SK-N-SH (cell line): ENCODE measurements at regions not wholly inside any gene's neighbourhood (a gene's known extent, or its start where the extent isn't known, plus 50 kb on each side); places are given as distances from the start of the nearest gene placed in this dataset.

ENCODE experiments used
- CTCF ChIA-PET: fragments of 300-600, 350-600 bp; formaldehyde crosslinking; extraction: SDS; loops from one replicate; lab custom pipeline; 2021; lab: Yijun Ruan, JAX
- POLR2A ChIA-PET: fragments of 350-600 bp; sonication (Branson Sonifier 250); formaldehyde crosslinking; extraction: SDS; loops from one replicate; lab custom pipeline; 2020; ENCODE audit warnings: antibody characterized with exemption, inconsistent platforms; lab: Yijun Ruan, JAX
- DNase-seq: peaks from one replicate; pipeline ENCODE4 v3.0.0; 2012
- H2AFZ ChIP-seq: fragments of 200-600 bp; sonication (generic); 2 replicates; pipeline ENCODE4 v1.8.1; 2016; ENCODE audit warnings: antibody characterized with exemption, mild to moderate bottlenecking, low read depth
- H3F3A ChIP-seq: fragments of 200-600 bp; sonication (generic); replicated peaks from 2 replicates; pipeline ENCODE3; 2016; ENCODE audit warnings: antibody characterized with exemption, mild to moderate bottlenecking; ENCODE audit not compliant: insufficient read depth
- H3K27ac ChIP-seq, 2 experiments: fragments of 200-500 bp in 1 of 2; fragments of 200-600 bp in 1 of 2; sonication (Bioruptor generic) in 1 of 2; sonication (generic), shearing (Covaris generic) in 1 of 2; 2 replicates each; pipeline versions ENCODE4 v1.5.1 to v1.6.1; 2014 to 2016; ENCODE audit warnings: low read depth in 2 of 2, inconsistent platforms in 1 of 2, low read length in 1 of 2, mild to moderate bottlenecking in 1 of 2, mixed read lengths in 1 of 2
- H3K27me3 ChIP-seq: fragments of 200-600 bp; sonication (generic), shearing (Covaris generic); 2 replicates; pipeline ENCODE4 v1.6.1; 2016; ENCODE audit warnings: mixed run types; ENCODE audit not compliant: insufficient read depth
- H3K36me3 ChIP-seq, 2 experiments: fragments of 200-500 bp in 1 of 2; fragments of 200-600 bp in 1 of 2; sonication (Bioruptor generic) in 1 of 2; sonication (generic) in 1 of 2; replicated peaks in 1 of 2; 2 replicates each; pipeline versions ENCODE3 to v1.5.1; 2014 to 2016; ENCODE audit warnings: low read length in 1 of 2, mild to moderate bottlenecking in 1 of 2; ENCODE audit not compliant: insufficient read depth in 2 of 2, control insufficient read depth in 1 of 2
- H3K4me1 ChIP-seq, 2 experiments: fragments of 200-500 bp in 1 of 2; fragments of 200-600 bp in 1 of 2; sonication (Bioruptor generic) in 1 of 2; sonication (generic), shearing (Covaris generic) in 1 of 2; 2 replicates each; pipeline versions ENCODE4 v1.5.1 to v1.6.1; 2014 to 2016; ENCODE audit warnings: low read depth in 1 of 2, low read length in 1 of 2, mixed run types in 1 of 2; ENCODE audit not compliant: insufficient read depth in 2 of 2, control insufficient read depth in 1 of 2
- H3K4me2 ChIP-seq: fragments of 200-600 bp; sonication (generic), shearing (Covaris generic); 2 replicates; pipeline ENCODE4 v1.6.1; 2017; ENCODE audit warnings: mixed run types
- H3K4me3 ChIP-seq, 2 experiments: fragments of 200-500 bp in 1 of 2; fragments of 200-600 bp in 1 of 2; sonication (Bioruptor generic) in 1 of 2; sonication (generic), shearing (Covaris generic) in 1 of 2; 2 replicates each; pipeline versions ENCODE4 v1.5.1 to v1.8.1; 2014 to 2016; ENCODE audit warnings: low read depth in 2 of 2, inconsistent platforms in 1 of 2, low read length in 1 of 2, mild to moderate bottlenecking in 1 of 2, mixed read lengths in 1 of 2, moderate library complexity in 1 of 2
- H3K79me2 ChIP-seq: fragments of 200-600 bp; sonication (generic); 2 replicates; pipeline ENCODE4 v1.8.1; 2017; ENCODE audit warnings: mild to moderate bottlenecking; ENCODE audit not compliant: insufficient read depth
- H3K9ac ChIP-seq: fragments of 200-600 bp; sonication (generic); 2 replicates; pipeline ENCODE4 v1.6.1; 2017; ENCODE audit warnings: mixed run types
- H3K9me2 ChIP-seq: fragments of 200-600 bp; sonication (generic); 2 replicates; pipeline ENCODE4 v1.6.1; 2017; ENCODE audit warnings: mixed run types
- H3K9me3 ChIP-seq: fragments of 200-600 bp; sonication (generic); 2 replicates; pipeline ENCODE4 v1.6.1; 2017; ENCODE audit warnings: mixed run types, mild to moderate bottlenecking, moderate library complexity
- H4K20me1 ChIP-seq: fragments of 200-600 bp; sonication (generic); 2 replicates; pipeline ENCODE4 v1.6.1; 2017; ENCODE audit warnings: mild to moderate bottlenecking, mixed run types; ENCODE audit not compliant: insufficient read depth
- CTCF ChIP-seq: fragments of 200-600 bp; sonication (generic); IDR thresholded peaks from 2 replicates; pipeline ENCODE4 v1.6.1; 2017; ENCODE audit warnings: antibody characterized with exemption, mild to moderate bottlenecking, moderate library complexity
- ELF1 ChIP-seq: IDR thresholded peaks from 2 replicates; pipeline ENCODE4 v1.4.0; 2012
- EP300 ChIP-seq, 2 experiments: IDR thresholded peaks; 2 replicates each; pipeline versions ENCODE4 v1.4.0 to v1.6.1; 2012; ENCODE audit warnings: borderline replicate concordance in 1 of 2, low read depth in 1 of 2, low read length in 1 of 2
- EZH2phosphoT487 ChIP-seq: fragments of 200-600 bp; sonication (generic); IDR thresholded peaks from 2 replicates; pipeline ENCODE4 v1.6.1; 2017; ENCODE audit warnings: low read depth, mixed run types, mild to moderate bottlenecking, antibody characterized with exemption, moderate library complexity, borderline replicate concordance
- FOSL2 ChIP-seq: IDR thresholded peaks from 2 replicates; pipeline ENCODE4 v1.4.0; 2012; ENCODE audit warnings: low read depth, mild to moderate bottlenecking, moderate library complexity, borderline replicate concordance
- FOXJ3 ChIP-seq: sonication (generic); formaldehyde crosslinking; IDR thresholded peaks from 2 replicates; pipeline ENCODE4 v1.5.1; 2020; ENCODE audit warnings: mild to moderate bottlenecking, missing genetic modification reagents
- GATA2 ChIP-seq: sonication (generic); formaldehyde crosslinking; IDR thresholded peaks from 2 replicates; pipeline ENCODE4 v1.5.0; 2020; ENCODE audit warnings: mild to moderate bottlenecking, missing genetic modification reagents
- MAX ChIP-seq: IDR thresholded peaks from 2 replicates; pipeline ENCODE4 v1.4.0; 2012; ENCODE audit warnings: low read depth
- MEF2A ChIP-seq: IDR thresholded peaks from 2 replicates; pipeline ENCODE4 v1.4.0; 2012; ENCODE audit warnings: low read depth, borderline replicate concordance
- NFIC ChIP-seq: IDR thresholded peaks from 2 replicates; pipeline ENCODE4 v1.4.0; 2012; ENCODE audit warnings: borderline replicate concordance
- POLR2AphosphoS5 ChIP-seq: IDR thresholded peaks from 2 replicates; pipeline ENCODE4 v1.6.1; 2012; ENCODE audit warnings: low read depth, low read length
- RCOR1 ChIP-seq: fragments of 150-350 bp; IDR thresholded peaks from 2 replicates; pipeline ENCODE4 v1.6.1; 2017; ENCODE audit warnings: antibody characterized with exemption, low read length
- RFX5 ChIP-seq: IDR thresholded peaks from 2 replicates; pipeline ENCODE4 v1.6.1; 2012; ENCODE audit warnings: mild to moderate bottlenecking, improper control_type of control experiment, low read length
- RXRA ChIP-seq: IDR thresholded peaks from 2 replicates; pipeline ENCODE4 v1.4.0; 2012; ENCODE audit warnings: low read depth, mild to moderate bottlenecking, borderline replicate concordance
- SIN3A ChIP-seq: IDR thresholded peaks from 2 replicates; pipeline ENCODE4 v1.6.1; 2012; ENCODE audit warnings: low read depth, mild to moderate bottlenecking, low read length, moderate library complexity, borderline replicate concordance
- SMC3 ChIP-seq: IDR thresholded peaks from 2 replicates; pipeline ENCODE4 v1.6.1; 2012; ENCODE audit warnings: low read depth, low read length, improper control_type of control experiment
- TAF1 ChIP-seq: IDR thresholded peaks from 2 replicates; pipeline ENCODE4 v1.6.1; 2012; ENCODE audit warnings: low read depth, mild to moderate bottlenecking, low read length, moderate library complexity, borderline replicate concordance
- TCF12 ChIP-seq: IDR thresholded peaks from 2 replicates; pipeline ENCODE4 v1.4.0; 2012
- USF1 ChIP-seq: IDR thresholded peaks from 2 replicates; pipeline ENCODE4 v1.4.0; 2012; ENCODE audit warnings: low read depth, borderline replicate concordance
- USF2 ChIP-seq: fragments of 150-350 bp; IDR thresholded peaks from 2 replicates; pipeline ENCODE4 v1.6.1; 2017; ENCODE audit warnings: antibody characterized with exemption, low read length, low read depth, borderline replicate concordance
- YY1 ChIP-seq: IDR thresholded peaks from 2 replicates; pipeline ENCODE4 v1.4.0; 2012; ENCODE audit warnings: low read depth, mild to moderate bottlenecking
- WGBS: methylation state at CpG from one replicate; pipeline ENCODE4 v1.1.6; 2017; ENCODE audit warnings: low lambda C conversion rate; 5-methylcytosine and 5-hydroxymethylcytosine counted together

DNA sequence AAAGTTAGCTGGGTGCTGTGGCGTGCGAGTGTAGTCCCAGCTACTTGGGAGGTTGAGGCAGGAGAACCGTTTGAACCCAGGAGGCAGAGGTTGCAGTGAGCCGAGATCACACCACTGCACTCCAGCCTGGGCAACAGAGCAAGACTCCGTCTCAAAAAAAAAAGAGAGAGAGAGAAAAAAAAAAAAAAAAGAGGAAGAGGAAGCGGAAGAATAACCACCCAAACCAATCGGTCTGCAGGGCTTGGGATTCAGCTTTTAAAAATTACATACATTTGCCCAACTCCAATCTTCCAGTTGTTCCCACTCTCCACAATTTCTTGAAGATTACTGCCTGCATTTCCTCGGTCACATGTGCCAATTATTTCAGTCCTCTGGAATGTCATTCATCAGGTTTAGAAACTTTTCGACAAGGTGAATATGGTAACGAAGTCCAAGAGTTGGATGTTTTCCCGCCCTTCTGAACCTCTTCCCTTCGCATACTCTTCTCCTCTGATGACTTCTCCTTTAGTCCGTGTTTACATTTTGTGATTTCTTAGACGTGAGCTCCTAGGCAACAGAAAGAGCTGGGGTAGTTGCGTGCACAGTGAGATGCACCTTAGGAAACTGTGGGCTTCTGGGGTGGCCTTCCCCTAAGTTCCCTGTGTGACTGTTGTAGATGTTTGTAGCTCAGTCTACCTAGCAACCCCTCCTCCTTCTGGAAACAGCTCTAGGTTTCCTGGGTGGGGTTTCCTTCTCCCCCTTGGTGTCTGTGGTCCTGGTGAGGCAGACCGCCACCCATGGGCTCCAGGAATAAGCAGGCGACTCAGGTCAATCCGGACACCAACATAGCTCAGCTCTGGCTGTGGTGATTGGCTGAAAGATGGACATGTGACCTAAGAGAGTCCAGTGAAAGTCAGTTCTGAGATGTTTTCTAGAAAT is 63.0 kb upstream of the NCOA3 start:
- TF ChIP-seq USF1, result peak; percentile 63; the same call in 1 of the 2 replicates
- TF ChIP-seq RCOR1, result no peak
- no peak for TF ChIP-seq TAF1
- Histone ChIP-seq H3K9me3 (no peaks in the 10 kb centered on the region), H3F3A (peaks cover 11% of the 10 kb centered on the region), H3K4me3 (no peak overlapping the region), H3K9me2 (no peaks in the 10 kb centered on the region), H3K27me3 (no peaks in the 10 kb centered on the region), H3K27ac (no peak overlapping the region), H4K20me1 (no peaks in the 10 kb centered on the region), H3K4me1 (no peaks in the 10 kb centered on the region), H3K36me3 (no peaks in the 10 kb centered on the region), H3K9ac (no peak overlapping the region), H2AFZ (no peak overlapping the region), H3K4me2 (no peak overlapping the region), H3K79me2 (no peaks in the 10 kb centered on the region)
- ChIA-PET CTCF (interaction anchor here (1.1 kb wide), 2 partner anchors 63 to 76 kb away, joined by 3 read pairs; partner anchors contain the start of gene NCOA3), POLR2A (no interaction called here)
- DNase-seq, result no peak
- WGBS, result 94% methylated on average over 18 of the region's 18 CpGs

DNA sequence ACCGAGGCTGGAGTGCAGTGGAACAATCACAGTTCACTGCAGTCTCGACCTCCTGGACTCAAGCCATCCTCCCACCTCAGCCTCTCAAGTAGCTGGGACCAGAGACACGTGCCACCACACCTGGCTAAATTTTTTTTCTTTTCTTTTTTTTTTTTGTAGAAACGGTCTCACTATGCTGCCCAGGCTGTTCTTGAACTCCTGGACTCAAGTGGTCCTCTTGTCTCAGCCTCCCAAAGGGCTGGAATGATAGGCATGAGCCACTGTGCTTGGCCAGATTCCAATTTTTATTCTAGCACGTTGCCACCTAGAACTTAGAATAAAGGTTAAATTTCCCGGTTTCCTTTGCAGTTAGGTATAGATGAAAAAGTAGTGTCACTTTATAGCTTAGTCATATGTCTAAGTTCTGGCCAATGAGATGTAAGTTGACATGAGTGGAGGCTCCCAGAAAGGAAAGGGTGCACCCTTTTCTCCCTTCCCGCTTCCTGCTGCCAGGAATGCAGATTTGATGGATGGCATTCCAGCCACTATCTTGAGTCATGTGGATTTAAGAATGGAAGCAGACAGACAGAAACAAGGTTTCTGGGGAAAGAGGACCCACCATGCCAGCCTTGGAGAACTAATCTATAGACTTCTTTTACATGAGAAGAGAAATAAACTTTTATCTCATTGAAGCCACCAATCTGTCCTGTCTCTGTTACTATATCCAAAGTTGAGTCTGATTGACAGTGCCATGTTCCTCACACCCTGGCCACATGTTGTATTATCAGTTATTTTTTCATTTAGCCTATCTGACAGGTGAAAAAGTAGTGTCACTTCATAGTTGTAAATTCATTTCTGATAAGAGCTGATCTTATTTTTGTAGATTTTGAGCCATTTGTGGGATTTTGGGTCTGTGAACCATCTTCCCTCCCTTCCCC is 60.6 kb upstream of the NCOA3 start:
- Histone ChIP-seq H3K9me2 (no peaks in the 10 kb centered on the region), H3K36me3 (no peaks in the 10 kb centered on the region), H3K27me3 (no peaks in the 10 kb centered on the region), H3K4me2 (no peak overlapping the region), H3K4me1 (no peaks in the 10 kb centered on the region), H3K79me2 (no peaks in the 10 kb centered on the region), H3K4me3 (no peak overlapping the region), H3K9ac (no peak overlapping the region), H4K20me1 (no peaks in the 10 kb centered on the region), H3K27ac (peak overlapping the region in 1 of 2 experiments; percentile 14; a peak in 1 of 4 replicates), H3F3A (peaks cover 7% of the 10 kb centered on the region), H3K9me3 (no peaks in the 10 kb centered on the region), H2AFZ (peak overlapping the region; percentile 59; the same call in 1 of the 2 replicates)
- no peak for DNase-seq
- CTCF ChIA-PET, result interaction anchor here (0.7 kb wide), 1 partner anchor 235 kb away, joined by 3 read pairs; no protein-coding TSS in a partner anchor
- WGBS, result 71% methylated on average over 7 of the region's 7 CpGs
- POLR2A ChIA-PET, result no interaction called here
- no peak for TF ChIP-seq USF2
- no peak for TF ChIP-seq GATA2 (CRISPR knock-in tag)
- no peak for TF ChIP-seq YY1
- peak; percentile 48; the same call in 1 of the 2 replicates for TF ChIP-seq MAX
- no peak for TF ChIP-seq ELF1
- no peak for TF ChIP-seq RFX5
- no peak for TF ChIP-seq FOXJ3 (CRISPR knock-in tag)
- no peak for TF ChIP-seq RXRA
- TF ChIP-seq SMC3, result no peak
- peak; percentile 3; the same call in 1 of the 2 replicates for TF ChIP-seq MEF2A
- TF ChIP-seq RCOR1, result no peak
- peak; percentile 18; the same call in 1 of the 2 replicates for TF ChIP-seq FOSL2
- no peak for TF ChIP-seq EZH2phosphoT487
- TF ChIP-seq NFIC, result 0 out of 2 replicates have a peak, but pooled peaks have one; percentile 20
- TF ChIP-seq CTCF, result no peak
- no peak for TF ChIP-seq POLR2AphosphoS5
- peak; percentile 47; the same call in 1 of the 2 replicates for TF ChIP-seq TCF12
- no peak for TF ChIP-seq SIN3A
- no peak for TF ChIP-seq TAF1
- no peak for TF ChIP-seq EP300 (IDR thresholded peaks at IDR 0.05; ENCODE audit: borderline replicate concordance in 1 of 2, low read depth in 1 of 2, low read length in 1 of 2)
